Prostate gland (tissue), 2 donors: ENCODE measurements at regions not wholly inside any gene's neighbourhood (a gene's known extent, or its start where the extent isn't known, plus 50 kb on each side); places are given as distances from the start of the nearest gene placed in this dataset.

Experiments
- CTCF ChIP-seq, 4 experiments: fragments of 200-600 bp in 2 of 4; fragments of 450-650 bp in 2 of 4; sonication (generic) in 2 of 4; IDR thresholded peaks; 1 replicate in 3 of 4; 2 replicates in 1 of 4; pipeline ENCODE4 v1.5.1; 2016 to 2019; ENCODE audit warnings: antibody characterized with exemption in 4 of 4, mild to moderate bottlenecking in 2 of 4, moderate library complexity in 2 of 4
- POLR2AphosphoS5 ChIP-seq: sonication (generic); formaldehyde crosslinking; IDR thresholded peaks from one replicate; pipeline ENCODE4 v1.6.1; 2017; ENCODE audit warnings: antibody characterized with exemption

- TF ChIP-seq POLR2AphosphoS5, result no peak
- TF ChIP-seq CTCF (IDR thresholded peaks at IDR 0.05), result no peak
These were observed 125.5 kb upstream of the UGP2 start for GRCh38 chr2:63716146-63716545.
